Caco-2 (cell line): ENCODE measurements at regions not wholly inside any gene's neighbourhood (a gene's known extent, or its start where the extent isn't known, plus 50 kb on each side); places are given as distances from the start of the nearest gene placed in this dataset.

Experiments
- BruUV-seq: library from RNA; stranded (reverse); fragments of 400-500 nt; replicated peaks from 2 replicates; lab custom pipeline; 2021; lab: Mats Ljungman, UMichigan
- CTCF ChIA-PET: fragments of 300-600 bp; sonication (Branson Sonifier 250); formaldehyde crosslinking; loops from one replicate; lab custom pipeline; 2022; ENCODE audit warnings: antibody characterized with exemption; lab: Charles Lee
- POLR2A ChIA-PET: fragments of 300-600 bp; sonication (Branson Sonifier 250); formaldehyde crosslinking; loops from one replicate; lab custom pipeline; 2022; ENCODE audit warnings: antibody characterized with exemption; lab: Charles Lee
- DNase-seq, 2 experiments: peaks; one replicate each; pipeline versions ENCODE4 v3.0.0 to v3.0.0-alpha.2; 2020 to 2022
- H3K27me3 ChIP-seq: replicated peaks from 2 replicates; pipeline ENCODE4 v1.6.0; 2011; ENCODE audit warnings: low read length; ENCODE audit not compliant: control insufficient read depth, insufficient read depth
- H3K36me3 ChIP-seq: 2 replicates; pipeline ENCODE4 v1.5.1; 2011; ENCODE audit warnings: low read length; ENCODE audit not compliant: control insufficient read depth, insufficient read depth
- H3K4me1 ChIP-seq: fragments of 250-450 bp; sonication (Bioruptor Pico); 2 replicates; pipeline ENCODE4 v1.5.1; 2020; ENCODE audit warnings: mild to moderate bottlenecking
- H3K4me3 ChIP-seq: 2 replicates; pipeline ENCODE4 v1.5.1; 2011; ENCODE audit warnings: low read depth, mild to moderate bottlenecking, control low read depth, low read length
- H3K9me3 ChIP-seq: fragments of 250-450 bp; sonication (Bioruptor Pico); 2 replicates; pipeline ENCODE4 v1.5.1; 2020; ENCODE audit warnings: mild to moderate bottlenecking, moderate library complexity
- H3K27ac Mint-ChIP-seq: one replicate; pipeline ENCODE4 v1.8.0; 2022; ENCODE audit warnings: mixed read lengths; ENCODE audit not compliant: unreplicated experiment
- H3K27me3 Mint-ChIP-seq: one replicate; pipeline ENCODE4 v1.8.0; 2022; ENCODE audit warnings: mixed read lengths; ENCODE audit not compliant: insufficient read depth, unreplicated experiment
- H3K36me3 Mint-ChIP-seq: one replicate; pipeline ENCODE4 v1.8.0; 2022; ENCODE audit warnings: mild to moderate bottlenecking, mixed read lengths; ENCODE audit not compliant: insufficient read depth, unreplicated experiment
- H3K4me1 Mint-ChIP-seq: one replicate; pipeline ENCODE4 v1.8.0; 2022; ENCODE audit warnings: low read depth, mixed read lengths; ENCODE audit not compliant: unreplicated experiment
- H3K4me3 Mint-ChIP-seq: one replicate; pipeline ENCODE4 v1.8.0; 2022; ENCODE audit warnings: mild to moderate bottlenecking, moderate library complexity, mixed read lengths; ENCODE audit not compliant: unreplicated experiment
- H3K9me3 Mint-ChIP-seq: one replicate; pipeline ENCODE4 v1.8.0; 2022; ENCODE audit warnings: mixed read lengths; ENCODE audit not compliant: unreplicated experiment
- CTCF ChIP-seq, 2 experiments: fragments of 200-600 bp in 1 of 2; IDR thresholded peaks; 1 replicate in 1 of 2; 2 replicates in 1 of 2; pipeline versions ENCODE4 v1.5.1 to v1.8.0; 2011 to 2022; ENCODE audit warnings: antibody characterized with exemption in 1 of 2, control low read depth in 1 of 2, inconsistent platforms in 1 of 2, low read depth in 1 of 2, low read length in 1 of 2, mild to moderate bottlenecking in 1 of 2, moderate library complexity in 1 of 2; ENCODE audit not compliant: insufficient read depth in 1 of 2, severe bottlenecking in 1 of 2, unreplicated experiment in 1 of 2
- intact Hi-C: fragments of 100-400 bp; cut with micrococcal nuclease; formaldehyde crosslinking; loops from one replicate; pipeline ENCODE4 v1.10.0; 2022; ENCODE audit not compliant: unreplicated experiment

- no peaks in the 10 kb centered on the region for H3K36me3 ChIP-seq
- H3K4me1 Mint-ChIP-seq = peaks cover 2% of the 10 kb centered on the region
- peaks cover 4% of the 10 kb centered on the region for H3K27me3 Mint-ChIP-seq
- no peak for DNase-seq
- no peak overlapping the region for H3K4me3 Mint-ChIP-seq
- no peak for TF ChIP-seq CTCF (IDR thresholded peaks at IDR 0.05; ENCODE audit: insufficient read depth in 1 of 2, low read depth in 1 of 2, low read length in 1 of 2, severe bottlenecking in 1 of 2, unreplicated experiment in 1 of 2)
- BruUV-seq = no TSS peak
- H3K36me3 Mint-ChIP-seq = no peaks in the 10 kb centered on the region
- CTCF ChIA-PET = no interaction called here
- no peaks in the 10 kb centered on the region for H3K27me3 ChIP-seq
- intact Hi-C loops = no loop called here
- no peak overlapping the region for H3K4me3 ChIP-seq
- no peaks in the 10 kb centered on the region for H3K4me1 ChIP-seq
- POLR2A ChIA-PET = no interaction called here
- no peak overlapping the region for H3K27ac Mint-ChIP-seq
- H3K9me3 ChIP-seq = peaks cover 4% of the 10 kb centered on the region; the same call in 1 of the 2 replicates
- peaks cover 30% of the 10 kb centered on the region for H3K9me3 Mint-ChIP-seq
Measured at GRCh38 chr3:41007399-41007798, 191.9 kb upstream of the CTNNB1 start.

DNA sequence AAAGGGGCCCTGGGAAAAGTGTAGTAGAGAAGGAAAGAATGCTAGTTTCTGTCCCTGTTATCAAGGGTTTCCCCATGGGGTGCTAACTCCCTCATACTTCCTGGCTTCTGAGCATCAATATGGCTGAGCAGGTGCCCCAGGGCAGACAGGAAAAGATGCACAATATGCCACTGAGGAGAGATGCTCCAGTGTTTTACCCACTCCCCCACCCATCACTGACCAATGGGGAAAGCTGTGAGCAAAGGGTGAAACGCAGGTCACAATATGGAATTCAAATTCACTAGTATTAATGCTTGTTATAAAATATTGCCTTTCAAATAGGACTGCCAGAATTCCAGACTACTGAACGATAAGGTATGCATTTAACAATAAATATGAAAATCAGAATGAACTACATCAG lies 187.5 kb upstream of the CTNNB1 start:
- intact Hi-C loops = no loop called here
- no peaks in the 10 kb centered on the region for H3K36me3 ChIP-seq
- no peaks in the 10 kb centered on the region for H3K27me3 Mint-ChIP-seq

GRCh38 chr3:41018855-41019254 lies 180.4 kb upstream of the CTNNB1 start:
- no peaks in the 10 kb centered on the region for H3K4me1 Mint-ChIP-seq
- Histone ChIP-seq H3K9me3 (no peaks in the 10 kb centered on the region), H3K27me3 (no peaks in the 10 kb centered on the region), H3K36me3 (no peaks in the 10 kb centered on the region), H3K4me3 (no peak overlapping the region), H3K4me1 (no peaks in the 10 kb centered on the region)
- no peaks in the 10 kb centered on the region for H3K27me3 Mint-ChIP-seq
- no peak overlapping the region for H3K27ac Mint-ChIP-seq
- ChIA-PET CTCF (no interaction called here), POLR2A (no interaction called here)
- DNase-seq = no peak
- TF ChIP-seq CTCF (IDR thresholded peaks at IDR 0.05; ENCODE audit: insufficient read depth in 1 of 2, low read depth in 1 of 2, low read length in 1 of 2, severe bottlenecking in 1 of 2, unreplicated experiment in 1 of 2) = no peak
- no TSS peak for BruUV-seq
- no peaks in the 10 kb centered on the region for H3K36me3 Mint-ChIP-seq
- intact Hi-C loops = no loop called here
- no peaks in the 10 kb centered on the region for H3K9me3 Mint-ChIP-seq
- H3K4me3 Mint-ChIP-seq = no peak overlapping the region

More for the DNA sequence above, 187.5 kb upstream of the CTNNB1 start:
- Mint-ChIP-seq H3K27ac (no peak overlapping the region), H3K4me1 (no peaks in the 10 kb centered on the region), H3K36me3 (no peaks in the 10 kb centered on the region), H3K9me3 (peaks cover 22% of the 10 kb centered on the region), H3K4me3 (no peak overlapping the region)
- Histone ChIP-seq H3K4me3 (no peak overlapping the region), H3K4me1 (no peaks in the 10 kb centered on the region), H3K9me3 (peaks cover 4% of the 10 kb centered on the region; the same call in 1 of the 2 replicates), H3K27me3 (no peaks in the 10 kb centered on the region)
- DNase-seq = no peak
- BruUV-seq = no TSS peak
- POLR2A ChIA-PET = no interaction called here
- CTCF ChIA-PET = no interaction called here
- TF ChIP-seq CTCF (IDR thresholded peaks at IDR 0.05; ENCODE audit: insufficient read depth in 1 of 2, low read depth in 1 of 2, low read length in 1 of 2, severe bottlenecking in 1 of 2, unreplicated experiment in 1 of 2) = no peak
